OCI-LY7 (cell line): ENCODE measurements at regions not wholly inside any gene's neighbourhood (a gene's known extent, or its start where the extent isn't known, plus 50 kb on each side); places are given as distances from the start of the nearest gene placed in this dataset.
"Not testable (repeated sequence)": the region's sequence is repeated elsewhere in the genome, so short reads cannot be mapped to it uniquely, and the experiment has no call there.

Source experiments
- BruUV-seq: library from RNA; stranded (reverse); fragments of 400-500 nt; replicated peaks from 2 replicates; lab custom pipeline; 2021; lab: Mats Ljungman, UMichigan
- CTCF ChIA-PET: fragments of 300-600 bp; sonication (Branson Sonifier 250); formaldehyde crosslinking; loops from one replicate; lab custom pipeline; 2022; ENCODE audit warnings: antibody characterized with exemption; ENCODE audit not compliant: unreplicated experiment; lab: Charles Lee
- POLR2A ChIA-PET: fragments of 300-600 bp; sonication (Branson Sonifier 250); formaldehyde crosslinking; loops from one replicate; lab custom pipeline; 2022; ENCODE audit warnings: antibody characterized with exemption; lab: Charles Lee
- DNase-seq: peaks from one replicate; pipeline ENCODE4 v3.0.0-alpha.2; 2015; ENCODE audit warnings: low spot score
- H2AFZ ChIP-seq: fragments of 200-600 bp; sonication (generic), shearing (Covaris generic); 2 replicates; pipeline ENCODE4 v1.6.1; 2014; ENCODE audit warnings: mild to moderate bottlenecking, antibody characterized with exemption, low read length, moderate library complexity
- H3K27ac ChIP-seq: fragments of 200-600 bp; sonication (generic); 2 replicates; pipeline ENCODE4 v1.5.1; 2014; ENCODE audit warnings: mixed run types, low read depth, mild to moderate bottlenecking, moderate library complexity, low read length, inconsistent platforms; ENCODE audit not compliant: poor library complexity, severe bottlenecking
- H3K36me3 ChIP-seq: fragments of 200-600 bp; sonication (generic); 2 replicates; pipeline ENCODE4 v1.6.1; 2014; ENCODE audit warnings: mild to moderate bottlenecking, antibody characterized with exemption, low read length, moderate library complexity, mixed read lengths; ENCODE audit not compliant: insufficient read depth
- H3K4me1 ChIP-seq: fragments of 200-600 bp; sonication (generic); 2 replicates; pipeline ENCODE4 v1.5.1; 2014; ENCODE audit warnings: mild to moderate bottlenecking, low read length; ENCODE audit not compliant: insufficient read depth, poor library complexity, severe bottlenecking
- H3K4me2 ChIP-seq: fragments of 200-600 bp; sonication (generic); 2 replicates; pipeline ENCODE4 v1.6.1; 2014; ENCODE audit warnings: mild to moderate bottlenecking, low read length
- H3K4me3 ChIP-seq: fragments of 200-600 bp; sonication (generic); 2 replicates; pipeline ENCODE4 v1.5.1; 2014; ENCODE audit warnings: mild to moderate bottlenecking, low read depth, low read length; ENCODE audit not compliant: poor library complexity, severe bottlenecking
- H3K79me2 ChIP-seq: fragments of 200-600 bp; sonication (generic); 2 replicates; pipeline ENCODE4 v1.6.1; 2016; ENCODE audit warnings: low read depth, mild to moderate bottlenecking, low read length, moderate library complexity, mixed read lengths; ENCODE audit not compliant: insufficient read depth
- H3K9me2 ChIP-seq: fragments of 200-600 bp; sonication (generic); 2 replicates; pipeline ENCODE4 v1.6.1; 2016; ENCODE audit warnings: mild to moderate bottlenecking, low read length, mixed read lengths; ENCODE audit not compliant: insufficient read depth
- H3K9me3 ChIP-seq: fragments of 200-600 bp; sonication (generic); 2 replicates; pipeline ENCODE4 v1.6.1; 2014; ENCODE audit warnings: mild to moderate bottlenecking, mixed run types, low read length, mixed read lengths
- H4K20me1 ChIP-seq: fragments of 200-600 bp; sonication (generic); 2 replicates; pipeline ENCODE4 v1.6.1; 2014; ENCODE audit warnings: mild to moderate bottlenecking, antibody characterized with exemption, low read length, moderate library complexity, mixed read lengths; ENCODE audit not compliant: insufficient read depth
- EZH2phosphoT487 ChIP-seq: fragments of 200-600 bp; sonication (generic); IDR thresholded peaks from 2 replicates; pipeline ENCODE4 v1.6.1; 2018; ENCODE audit warnings: low read depth, borderline replicate concordance, mild to moderate bottlenecking, mixed run types, antibody characterized with exemption, low read length, moderate library complexity, mixed read lengths
- intact Hi-C: fragments of 100-400 bp; cut with micrococcal nuclease; formaldehyde crosslinking; loops from one replicate; pipeline ENCODE4 v1.10.0; 2022; ENCODE audit not compliant: unreplicated experiment
- TF ChIP-seq, protein P1 (sequence below): fragments of 200-600 bp; sonication (generic); conservative IDR thresholded peaks from 2 replicates; pipeline ENCODE4 v1.5.1; 2014; ENCODE audit warnings: mild to moderate bottlenecking, antibody characterized with exemption, low read length, moderate library complexity, mixed read lengths

GRCh38 chr3:144590854-144591253 is 619.2 kb downstream of the DIPK2A start:
- Histone ChIP-seq H3K27ac (no peak overlapping the region), H3K4me3 (no peak overlapping the region), H3K36me3 (no peaks in the 10 kb centered on the region), H3K9me3 (no peaks in the 10 kb centered on the region), H4K20me1 (no peaks in the 10 kb centered on the region), H2AFZ (no peak overlapping the region), H3K4me1 (no peaks in the 10 kb centered on the region), H3K4me2 (no peak overlapping the region), H3K9me2 (no peaks in the 10 kb centered on the region), H3K79me2 (no peaks in the 10 kb centered on the region)
- no peak for TF ChIP-seq EZH2phosphoT487
- TF ChIP-seq, protein P1, sequence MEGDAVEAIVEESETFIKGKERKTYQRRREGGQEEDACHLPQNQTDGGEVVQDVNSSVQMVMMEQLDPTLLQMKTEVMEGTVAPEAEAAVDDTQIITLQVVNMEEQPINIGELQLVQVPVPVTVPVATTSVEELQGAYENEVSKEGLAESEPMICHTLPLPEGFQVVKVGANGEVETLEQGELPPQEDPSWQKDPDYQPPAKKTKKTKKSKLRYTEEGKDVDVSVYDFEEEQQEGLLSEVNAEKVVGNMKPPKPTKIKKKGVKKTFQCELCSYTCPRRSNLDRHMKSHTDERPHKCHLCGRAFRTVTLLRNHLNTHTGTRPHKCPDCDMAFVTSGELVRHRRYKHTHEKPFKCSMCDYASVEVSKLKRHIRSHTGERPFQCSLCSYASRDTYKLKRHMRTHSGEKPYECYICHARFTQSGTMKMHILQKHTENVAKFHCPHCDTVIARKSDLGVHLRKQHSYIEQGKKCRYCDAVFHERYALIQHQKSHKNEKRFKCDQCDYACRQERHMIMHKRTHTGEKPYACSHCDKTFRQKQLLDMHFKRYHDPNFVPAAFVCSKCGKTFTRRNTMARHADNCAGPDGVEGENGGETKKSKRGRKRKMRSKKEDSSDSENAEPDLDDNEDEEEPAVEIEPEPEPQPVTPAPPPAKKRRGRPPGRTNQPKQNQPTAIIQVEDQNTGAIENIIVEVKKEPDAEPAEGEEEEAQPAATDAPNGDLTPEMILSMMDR = no peak
- BruUV-seq = no TSS peak
- DNase-seq = no peak
- intact Hi-C loops = no loop called here
- CTCF ChIA-PET = no interaction called here
- POLR2A ChIA-PET = interaction anchor here (0.6 to 0.7 kb wide), 3 partner anchors 9 to 36 kb away, joined by 3 read pairs; no protein-coding TSS in a partner anchor

DNA sequence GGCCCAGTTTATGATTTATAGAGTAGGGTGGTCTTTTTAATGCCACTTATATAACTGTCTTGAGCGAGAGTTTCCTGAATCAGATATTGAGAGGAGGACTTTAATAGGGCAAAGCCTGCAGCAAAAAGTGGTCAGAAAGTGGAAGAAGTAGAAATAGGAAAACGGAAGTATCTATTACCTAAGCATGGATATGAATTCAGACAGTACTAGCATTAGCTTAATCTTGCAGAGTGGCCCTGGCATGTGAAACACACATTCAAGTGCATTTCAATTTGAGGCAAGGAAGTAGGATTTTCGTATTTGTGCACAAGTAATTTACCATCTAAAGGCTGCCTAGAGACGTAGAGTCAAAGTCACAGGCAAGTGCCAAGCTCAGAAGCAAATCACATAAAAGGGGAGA is 622.3 kb downstream of the DIPK2A start:
- POLR2A ChIA-PET = no interaction called here
- CTCF ChIA-PET = no interaction called here
- intact Hi-C loops = no loop called here
- H3K79me2 ChIP-seq = no peaks in the 10 kb centered on the region
- H3K27ac ChIP-seq = no peak overlapping the region
- no peaks in the 10 kb centered on the region for H3K9me3 ChIP-seq
- H3K4me3 ChIP-seq = no peak overlapping the region
- no peak for DNase-seq
- no peak for TF ChIP-seq EZH2phosphoT487
- TF ChIP-seq, protein P1 = no peak
- H3K9me2 ChIP-seq = no peaks in the 10 kb centered on the region
- H2AFZ ChIP-seq = no peak overlapping the region; the same call in 1 of the 2 replicates
- no peaks in the 10 kb centered on the region for H3K36me3 ChIP-seq
- no peak overlapping the region for H3K4me2 ChIP-seq
- no TSS peak for BruUV-seq
- no peaks in the 10 kb centered on the region for H3K4me1 ChIP-seq
- H4K20me1 ChIP-seq = no peaks in the 10 kb centered on the region

- DNase-seq, BruUV-seq, H3K4me3 ChIP-seq, intact Hi-C loops, H3K9me3 ChIP-seq, H2AFZ ChIP-seq, H3K4me1 ChIP-seq, H3K4me2 ChIP-seq, H3K27ac ChIP-seq, H3K36me3 ChIP-seq, H4K20me1 ChIP-seq, H3K79me2 ChIP-seq, H3K9me2 ChIP-seq, CTCF ChIA-PET: not testable (repeated sequence)
- POLR2A ChIA-PET = interaction anchor here (0.7 kb wide), 1 partner anchor 509 kb away, joined by 3 read pairs; no protein-coding TSS in a partner anchor
Observed at GRCh38 chr3:144620236-144620635, 648.6 kb downstream of the DIPK2A start.
